ENCODE measurements at regions not wholly inside any gene's neighbourhood (a gene's known extent, or its start where the extent isn't known, plus 50 kb on each side); places are given as distances from the start of the nearest gene placed in this dataset.

- Mint-ChIP-seq H3K9me3 (peaks cover 27% of the 10 kb centered on the region), H3K27me3 (ENCODE audit: low read depth, poor library complexity) (peaks cover 15% of the 10 kb centered on the region), H3K36me3 (ENCODE audit: low read depth) (no peaks in the 10 kb centered on the region), H3K4me1 (peaks cover 6% of the 10 kb centered on the region), H3K4me3 (no peak overlapping the region), H3K27ac (no peak overlapping the region)
- TF ChIP-seq, protein P1, sequence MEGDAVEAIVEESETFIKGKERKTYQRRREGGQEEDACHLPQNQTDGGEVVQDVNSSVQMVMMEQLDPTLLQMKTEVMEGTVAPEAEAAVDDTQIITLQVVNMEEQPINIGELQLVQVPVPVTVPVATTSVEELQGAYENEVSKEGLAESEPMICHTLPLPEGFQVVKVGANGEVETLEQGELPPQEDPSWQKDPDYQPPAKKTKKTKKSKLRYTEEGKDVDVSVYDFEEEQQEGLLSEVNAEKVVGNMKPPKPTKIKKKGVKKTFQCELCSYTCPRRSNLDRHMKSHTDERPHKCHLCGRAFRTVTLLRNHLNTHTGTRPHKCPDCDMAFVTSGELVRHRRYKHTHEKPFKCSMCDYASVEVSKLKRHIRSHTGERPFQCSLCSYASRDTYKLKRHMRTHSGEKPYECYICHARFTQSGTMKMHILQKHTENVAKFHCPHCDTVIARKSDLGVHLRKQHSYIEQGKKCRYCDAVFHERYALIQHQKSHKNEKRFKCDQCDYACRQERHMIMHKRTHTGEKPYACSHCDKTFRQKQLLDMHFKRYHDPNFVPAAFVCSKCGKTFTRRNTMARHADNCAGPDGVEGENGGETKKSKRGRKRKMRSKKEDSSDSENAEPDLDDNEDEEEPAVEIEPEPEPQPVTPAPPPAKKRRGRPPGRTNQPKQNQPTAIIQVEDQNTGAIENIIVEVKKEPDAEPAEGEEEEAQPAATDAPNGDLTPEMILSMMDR (IDR thresholded peaks at IDR 0.05) = no peak
- DNase-seq = no peak
These were observed 109.8 kb upstream of the C3orf80 start for GRCh38 chr3:160115387-160115786.

- DNase-seq = no peak
- no peaks in the 10 kb centered on the region for H3K36me3 Mint-ChIP-seq (ENCODE audit: low read depth)
- peaks cover 20% of the 10 kb centered on the region for H3K9me3 Mint-ChIP-seq
- TF ChIP-seq, protein P1 (IDR thresholded peaks at IDR 0.05) = no peak
- no peak overlapping the region for H3K27ac Mint-ChIP-seq
- no peak overlapping the region for H3K4me3 Mint-ChIP-seq
- peaks cover 8% of the 10 kb centered on the region for H3K27me3 Mint-ChIP-seq (ENCODE audit: low read depth, poor library complexity)
- H3K4me1 Mint-ChIP-seq = peaks cover 6% of the 10 kb centered on the region
These were observed 101.0 kb upstream of the C3orf80 start for GRCh38 chr3:160124224-160124623.

DNA sequence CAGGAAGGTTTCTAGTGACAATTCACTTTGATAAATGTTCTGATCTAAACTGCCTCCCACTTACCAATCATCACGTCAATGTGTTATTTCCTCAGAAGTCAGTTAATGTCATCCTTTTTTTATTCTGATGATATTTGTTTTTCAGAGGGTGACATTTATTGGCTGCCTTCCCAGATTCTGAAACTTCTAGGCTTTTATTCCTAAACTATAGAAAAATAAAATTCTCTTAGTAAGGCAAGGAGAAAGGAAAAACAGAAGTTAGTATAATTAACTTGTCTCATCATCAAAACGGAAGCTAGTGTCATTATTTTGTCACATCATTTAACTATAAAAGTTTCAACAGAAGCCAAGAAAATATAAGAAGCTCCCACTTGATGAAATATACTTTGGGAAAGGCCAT lies 100.0 kb upstream of the C3orf80 start:
- Mint-ChIP-seq H3K9me3 (peaks cover 10% of the 10 kb centered on the region), H3K27me3 (ENCODE audit: low read depth, poor library complexity) (peaks cover 7% of the 10 kb centered on the region), H3K4me3 (no peak overlapping the region), H3K36me3 (ENCODE audit: low read depth) (no peaks in the 10 kb centered on the region), H3K27ac (no peak overlapping the region), H3K4me1 (peaks cover 6% of the 10 kb centered on the region)
- no peak for DNase-seq
- TF ChIP-seq, protein P1 (IDR thresholded peaks at IDR 0.05) = no peak

DNA sequence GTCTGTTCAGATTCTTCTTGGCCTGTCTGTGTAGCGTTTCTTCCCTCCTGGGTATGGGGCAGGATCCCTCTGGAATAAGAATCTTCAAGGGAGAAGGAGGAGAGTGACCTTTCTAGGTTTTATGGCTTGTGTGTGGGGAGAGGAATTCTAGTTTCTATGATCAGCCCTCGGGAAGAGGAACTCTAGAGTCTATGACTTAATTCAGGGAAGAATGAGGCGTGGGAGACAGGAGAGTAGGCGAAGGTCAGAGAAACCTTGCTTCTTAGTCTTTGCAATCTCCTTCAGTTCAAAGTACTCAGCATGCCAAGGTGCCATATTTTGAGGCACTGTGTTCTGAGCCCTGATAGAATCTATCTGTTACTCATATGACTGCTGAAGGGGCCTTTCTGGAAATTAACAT lies 99.2 kb upstream of the C3orf80 start:
- peaks cover 2% of the 10 kb centered on the region for H3K9me3 Mint-ChIP-seq
- H3K27ac Mint-ChIP-seq = no peak overlapping the region
- TF ChIP-seq, protein P1 (IDR thresholded peaks at IDR 0.05) = no peak
- peaks cover 6% of the 10 kb centered on the region for H3K4me1 Mint-ChIP-seq
- H3K27me3 Mint-ChIP-seq (ENCODE audit: low read depth, poor library complexity) = peaks cover 7% of the 10 kb centered on the region
- no peak overlapping the region for H3K4me3 Mint-ChIP-seq
- DNase-seq = no peak
- H3K36me3 Mint-ChIP-seq (ENCODE audit: low read depth) = no peaks in the 10 kb centered on the region

- no peaks in the 10 kb centered on the region for H3K9me3 Mint-ChIP-seq
- no peak overlapping the region for H3K4me3 Mint-ChIP-seq
- peaks cover 10% of the 10 kb centered on the region for H3K27me3 Mint-ChIP-seq (ENCODE audit: low read depth, poor library complexity)
- H3K36me3 Mint-ChIP-seq (ENCODE audit: low read depth) = no peaks in the 10 kb centered on the region
- H3K4me1 Mint-ChIP-seq = peaks cover 6% of the 10 kb centered on the region
- no peak for DNase-seq
- H3K27ac Mint-ChIP-seq = no peak overlapping the region
- TF ChIP-seq, protein P1 (IDR thresholded peaks at IDR 0.05) = no peak
These were observed 98.5 kb upstream of the C3orf80 start for GRCh38 chr3:160126761-160127160.

DNA sequence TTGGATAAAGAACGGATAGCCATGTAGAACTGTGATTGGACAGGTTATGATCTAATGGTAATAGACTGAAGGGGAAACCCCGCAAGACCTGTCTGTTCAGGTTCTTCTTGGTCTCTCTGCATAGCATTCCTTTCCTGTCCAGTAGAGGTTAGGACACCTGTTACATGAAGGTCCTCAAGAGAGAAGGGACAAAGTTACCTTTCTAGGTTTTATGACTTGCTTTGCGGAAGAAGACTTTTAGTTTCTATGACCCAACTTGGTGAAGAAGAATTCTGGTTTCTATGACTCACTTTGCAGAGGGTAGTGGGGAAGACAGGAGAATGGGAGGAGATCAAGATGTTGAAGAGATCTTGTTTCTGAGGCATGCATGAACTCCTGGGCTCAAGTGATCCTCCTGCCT lies 97.9 kb upstream of the C3orf80 start:
- Mint-ChIP-seq H3K9me3 (no peaks in the 10 kb centered on the region), H3K4me3 (no peak overlapping the region), H3K27me3 (ENCODE audit: low read depth, poor library complexity) (peaks cover 10% of the 10 kb centered on the region), H3K36me3 (ENCODE audit: low read depth) (no peaks in the 10 kb centered on the region), H3K27ac (no peak overlapping the region), H3K4me1 (peaks cover 6% of the 10 kb centered on the region)
- no peak for DNase-seq
- TF ChIP-seq, protein P1 (IDR thresholded peaks at IDR 0.05) = no peak

All from nephron progenitor cell (in vitro differentiated cells).